Testis (tissue), 2 donors: ENCODE measurements at regions not wholly inside any gene's neighbourhood (a gene's known extent, or its start where the extent isn't known, plus 50 kb on each side); places are given as distances from the start of the nearest gene placed in this dataset.

Experiments
- DNase-seq: peaks from one replicate; pipeline ENCODE4 v3.0.0-alpha.2; 2019
- H3K27ac ChIP-seq, 2 donors: fragments of 200-600 bp; sonication (generic); one replicate each; pipeline ENCODE4 v1.5.1; 2019
- H3K27me3 ChIP-seq: fragments of 200-600 bp; sonication (generic); one replicate; pipeline ENCODE4 v1.5.1; 2019
- H3K36me3 ChIP-seq: fragments of 200-600 bp; sonication (generic); one replicate; pipeline ENCODE4 v1.5.1; 2017; ENCODE audit warnings: low read depth; ENCODE audit errors: missing control alignments
- H3K4me1 ChIP-seq: fragments of 200-600 bp; sonication (generic); one replicate; pipeline ENCODE4 v1.5.1; 2019
- H3K4me3 ChIP-seq, 2 donors: fragments of 200-600 bp; sonication (generic); one replicate each; pipeline ENCODE4 v1.5.1; 2017 to 2019
- H3K9me3 ChIP-seq: fragments of 200-600 bp; sonication (generic); one replicate; pipeline ENCODE4 v1.5.1; 2017
- CTCF ChIP-seq, 3 experiments: fragments of 450-650 bp in 2 of 3; fragments of 200-600 bp in 1 of 3; sonication (generic) in 1 of 3; IDR thresholded peaks; one replicate each; pipeline ENCODE4 v1.5.1; 2016 to 2019; ENCODE audit warnings: antibody characterized with exemption in 3 of 3, mild to moderate bottlenecking in 2 of 3, moderate library complexity in 1 of 3
- POLR2A ChIP-seq: fragments of 450-650 bp; IDR thresholded peaks from one replicate; pipeline ENCODE4 v1.6.1; 2017; ENCODE audit warnings: antibody characterized with exemption, mild to moderate bottlenecking, moderate library complexity
- WGBS, 2 donors: methylation state at CpG; one replicate each; pipeline ENCODE4 v1.1.5; 2018; 5-methylcytosine and 5-hydroxymethylcytosine counted together
- intact Hi-C: fragments of 100-400 bp; cut with DNase I; formaldehyde crosslinking; loops from one replicate; pipeline ENCODE4 v1.15.1; 2023; ENCODE audit warnings: low total_unique reads

- DNase-seq = no peak
- no peaks in the 10 kb centered on the region for H3K4me1 ChIP-seq
- intact Hi-C loops = no loop called here
- TF ChIP-seq CTCF (IDR thresholded peaks at IDR 0.05) = peak in 1 of 3 experiments; percentile 9
- no peak for TF ChIP-seq POLR2A
- H3K27ac ChIP-seq = no peak overlapping the region
- 64 to 75% methylated on average over 2 of the region's 2 CpGs for WGBS, 2 donors
- no peaks in the 10 kb centered on the region for H3K36me3 ChIP-seq
- H3K4me3 ChIP-seq = no peak overlapping the region
- H3K9me3 ChIP-seq = no peaks in the 10 kb centered on the region
- H3K27me3 ChIP-seq = no peaks in the 10 kb centered on the region
These were observed 694.1 kb downstream of the ANKRD7 start for GRCh38 chr7:118918556-118918955.

GRCh38 chr7:118938845-118939244, 714.3 kb downstream of the ANKRD7 start:
- TF ChIP-seq POLR2A = no peak
- no peak for TF ChIP-seq CTCF (IDR thresholded peaks at IDR 0.05)
- Histone ChIP-seq H3K27me3 (no peaks in the 10 kb centered on the region), H3K9me3 (no peaks in the 10 kb centered on the region), H3K27ac (no peak overlapping the region), H3K36me3 (no peaks in the 10 kb centered on the region), H3K4me1 (no peaks in the 10 kb centered on the region), H3K4me3 (no peak overlapping the region)
- intact Hi-C loops = no loop called here
- DNase-seq = no peak
- 94 to 97% methylated on average over 1 of the region's 1 CpG for WGBS, 2 donors

- Histone ChIP-seq H3K27ac (no peak overlapping the region), H3K27me3 (no peaks in the 10 kb centered on the region), H3K4me3 (no peak overlapping the region), H3K4me1 (no peaks in the 10 kb centered on the region), H3K36me3 (no peaks in the 10 kb centered on the region), H3K9me3 (no peaks in the 10 kb centered on the region)
- TF ChIP-seq POLR2A (no peak), CTCF (IDR thresholded peaks at IDR 0.05) (no peak)
- DNase-seq = no peak
- WGBS, 2 donors = 81 to 86% methylated on average over 5 of the region's 5 CpGs
- intact Hi-C loops = no loop called here
These were observed 719.8 kb downstream of the ANKRD7 start for GRCh38 chr7:118944271-118944670.

- Histone ChIP-seq H3K27me3 (no peaks in the 10 kb centered on the region), H3K27ac (no peak overlapping the region), H3K9me3 (no peaks in the 10 kb centered on the region), H3K36me3 (no peaks in the 10 kb centered on the region), H3K4me1 (no peaks in the 10 kb centered on the region), H3K4me3 (peak overlapping the region in 1 of 2 donors; percentile 4)
- DNase-seq = no peak
- WGBS, 2 donors = 73 to 80% methylated on average over 11 to 13 of the region's 13 CpGs
- intact Hi-C loops = no loop called here
- no peak for TF ChIP-seq POLR2A
- no peak for TF ChIP-seq CTCF (IDR thresholded peaks at IDR 0.05)
These were observed 721.6 kb downstream of the ANKRD7 start for GRCh38 chr7:118945911-118946682.

- Histone ChIP-seq H3K4me1 (no peaks in the 10 kb centered on the region), H3K4me3 (no peak overlapping the region), H3K9me3 (no peaks in the 10 kb centered on the region), H3K36me3 (no peaks in the 10 kb centered on the region), H3K27me3 (no peaks in the 10 kb centered on the region), H3K27ac (no peak overlapping the region)
- no peak for TF ChIP-seq CTCF (IDR thresholded peaks at IDR 0.05)
- no peak for TF ChIP-seq POLR2A
- intact Hi-C loops = no loop called here
- DNase-seq = no peak
These were observed 724.0 kb downstream of the ANKRD7 start for GRCh38 chr7:118948508-118948907.
